GM19351 (cell line): ENCODE measurements at regions not wholly inside any gene's neighbourhood (a gene's known extent, or its start where the extent isn't known, plus 50 kb on each side); places are given as distances from the start of the nearest gene placed in this dataset.
"Not testable (repeated sequence)": the region's sequence is repeated elsewhere in the genome, so short reads cannot be mapped to it uniquely, and the experiment has no call there.

ENCODE experiments used
- ATAC-seq: cut with Tn5 transposase; IDR thresholded peaks from one replicate; pipeline ENCODE4 v1.9.1; 2021; ENCODE audit warnings: mild to moderate bottlenecking, moderate library complexity; ENCODE audit not compliant: unreplicated experiment

DNA sequence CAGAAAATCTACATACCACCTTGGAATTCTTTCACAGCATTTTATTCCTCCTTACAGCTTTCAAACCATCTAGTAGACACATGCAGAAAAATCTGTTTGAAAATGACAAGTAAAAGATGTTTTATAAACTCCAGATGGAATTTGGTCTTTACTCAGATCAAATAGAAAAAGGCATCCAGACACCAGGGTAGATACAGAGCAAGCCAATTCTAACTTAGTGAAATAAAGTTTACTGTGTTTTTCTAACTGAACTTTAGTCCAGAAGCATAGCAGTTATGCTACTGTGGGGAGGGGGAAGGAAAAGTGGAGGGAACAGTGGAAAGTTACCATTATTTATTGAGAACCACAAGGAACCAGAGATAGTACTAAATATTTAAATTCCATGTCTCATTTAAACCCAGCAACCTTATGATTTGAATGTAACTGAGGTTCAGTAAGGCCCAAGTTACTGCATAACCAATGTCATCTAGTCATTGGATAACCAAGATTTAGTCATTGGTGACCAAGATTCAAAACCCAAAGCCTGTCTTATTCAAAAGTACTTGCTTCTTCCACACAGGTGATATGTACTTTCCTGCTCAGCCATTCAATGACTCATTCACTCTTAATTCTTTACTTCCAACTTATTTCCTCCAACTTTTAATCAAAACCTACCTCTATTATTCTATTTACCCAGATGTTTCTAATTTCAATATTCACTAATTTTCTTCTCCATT, 57.7 kb downstream of the RAD51AP2 start:
- no peak for ATAC-seq

DNA sequence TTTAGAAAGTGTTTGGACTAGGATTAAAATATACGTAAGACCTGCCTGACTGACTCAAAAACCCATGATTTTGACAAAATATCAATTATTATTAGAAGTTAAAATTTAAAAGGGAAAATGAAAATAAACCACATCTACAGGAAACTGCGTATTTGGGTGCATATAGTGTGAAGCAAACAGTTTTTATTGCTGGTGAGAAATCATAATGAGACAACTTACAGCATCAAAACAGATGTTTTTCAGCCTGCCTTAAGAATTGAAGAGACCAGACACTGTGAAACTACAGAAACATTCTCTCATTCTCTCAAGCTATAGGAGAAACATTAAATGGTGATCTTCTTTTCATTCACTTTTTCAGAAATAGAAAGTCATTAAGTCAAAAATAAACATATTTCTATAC, 62.9 kb downstream of the RAD51AP2 start:
- no peak for ATAC-seq

DNA sequence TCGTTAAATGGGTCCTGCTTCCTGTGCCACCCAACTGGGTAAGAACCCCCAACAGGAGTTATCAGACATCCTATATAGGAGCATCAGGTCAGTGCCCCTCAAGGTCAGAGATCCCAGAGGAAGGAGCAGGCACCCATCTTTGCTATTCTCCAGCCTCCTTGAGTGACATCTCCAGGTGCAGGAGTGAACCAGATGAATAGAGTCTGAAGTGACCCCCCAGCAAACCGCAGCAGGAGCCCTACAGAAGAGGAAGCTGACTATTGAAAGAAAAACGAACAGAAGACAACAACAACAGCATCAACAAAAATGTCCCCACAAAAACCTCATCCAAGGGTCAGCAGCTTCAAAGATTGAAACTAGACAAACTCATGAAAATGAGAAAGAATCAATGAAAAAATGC, 72.0 kb downstream of the RAD51AP2 start:
- ATAC-seq, result not testable (repeated sequence)

DNA sequence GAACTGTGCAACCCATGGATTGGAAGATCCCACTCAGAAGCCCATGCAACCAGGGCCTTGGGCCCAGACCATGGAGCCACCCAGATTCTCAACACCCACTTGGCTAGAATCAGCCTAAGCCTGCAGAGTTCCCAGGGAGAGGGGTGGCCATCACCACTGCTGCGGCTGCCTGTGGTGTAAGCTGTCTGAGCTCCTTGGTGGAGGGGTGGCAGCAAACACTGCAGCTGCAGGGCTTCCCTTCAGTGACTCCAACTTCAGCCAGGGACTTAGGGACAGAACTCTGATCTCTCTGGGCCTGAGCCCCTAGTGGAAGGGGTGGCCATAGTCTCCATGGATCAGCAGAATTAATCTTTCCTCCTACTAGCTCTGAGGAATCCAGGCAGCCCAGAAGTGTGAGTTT, 72.5 kb downstream of the RAD51AP2 start:
- ATAC-seq, result no peak

DNA sequence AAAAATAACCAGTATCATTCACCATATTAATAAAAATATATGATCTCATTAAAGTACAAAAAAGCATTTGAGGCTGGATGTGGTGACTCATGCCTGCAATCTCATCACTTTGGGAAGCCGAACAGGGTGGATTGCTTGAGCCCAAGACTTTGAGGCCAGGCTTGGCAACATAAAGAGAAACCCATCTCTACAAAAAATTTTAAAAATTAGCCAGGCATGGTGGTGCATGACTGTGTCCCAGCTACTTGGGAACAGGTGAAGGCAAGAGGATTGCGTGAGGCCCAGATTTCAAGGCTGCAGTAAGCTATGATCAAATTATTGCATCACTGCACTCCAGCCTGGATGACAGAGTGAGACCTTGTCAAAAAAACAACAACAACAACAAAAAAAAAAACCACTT, 75.9 kb downstream of the RAD51AP2 start:
- ATAC-seq, result no peak

DNA sequence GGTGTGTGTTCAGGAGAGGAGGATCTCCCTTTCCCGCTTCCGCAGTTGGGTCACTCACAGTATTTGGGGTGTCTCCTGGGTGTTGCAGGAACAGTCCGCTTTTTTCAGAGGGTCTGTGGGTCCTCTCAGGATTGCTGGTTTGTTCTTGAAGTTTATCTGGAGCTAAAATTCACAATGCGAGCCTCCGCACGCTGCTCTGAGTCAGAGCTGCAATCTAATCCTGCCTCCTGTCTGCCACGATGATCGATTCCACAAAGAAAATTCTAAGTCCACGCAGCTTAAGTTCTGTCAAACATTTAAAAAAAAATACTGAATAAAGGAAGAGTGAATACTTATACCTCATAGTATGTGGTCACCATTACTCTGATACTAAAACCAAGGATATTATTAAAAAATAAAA, 76.5 kb downstream of the RAD51AP2 start:
- ATAC-seq, result no peak

DNA sequence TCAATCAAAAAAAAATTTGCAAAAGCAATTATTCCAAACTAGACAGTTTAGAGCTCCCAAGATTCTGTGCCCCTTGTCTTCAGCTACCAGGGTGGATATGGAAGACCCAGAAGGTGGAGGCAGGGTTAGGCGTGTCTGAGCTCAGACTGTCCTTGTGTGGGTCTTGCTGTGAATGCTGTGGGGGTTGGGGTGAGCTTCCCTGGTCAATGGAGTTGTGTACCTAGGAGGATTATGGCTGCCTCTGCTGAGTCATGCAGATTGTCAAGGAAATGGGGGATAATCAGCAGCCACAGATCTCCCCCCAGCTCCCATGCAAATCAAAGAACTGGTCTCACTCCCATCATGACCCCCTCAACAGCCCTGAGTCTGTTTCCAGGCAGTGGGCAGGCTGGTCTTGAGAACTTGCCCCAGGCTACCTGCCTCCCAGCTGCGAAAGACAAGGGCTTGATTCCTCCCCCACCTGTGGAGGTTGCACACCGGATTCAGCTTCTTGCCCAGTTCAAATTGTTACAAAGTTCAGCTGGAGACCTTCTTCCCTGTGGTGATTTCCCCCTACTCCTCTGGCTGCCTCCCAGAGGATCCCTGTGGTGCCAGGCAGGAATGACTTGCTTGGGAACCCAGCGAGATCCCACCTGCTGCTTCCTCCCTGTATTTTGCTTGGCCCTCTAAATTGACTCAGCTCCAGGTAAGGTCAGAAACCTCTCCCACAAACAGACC, 77.0 kb downstream of the RAD51AP2 start:
- no peak for ATAC-seq

DNA sequence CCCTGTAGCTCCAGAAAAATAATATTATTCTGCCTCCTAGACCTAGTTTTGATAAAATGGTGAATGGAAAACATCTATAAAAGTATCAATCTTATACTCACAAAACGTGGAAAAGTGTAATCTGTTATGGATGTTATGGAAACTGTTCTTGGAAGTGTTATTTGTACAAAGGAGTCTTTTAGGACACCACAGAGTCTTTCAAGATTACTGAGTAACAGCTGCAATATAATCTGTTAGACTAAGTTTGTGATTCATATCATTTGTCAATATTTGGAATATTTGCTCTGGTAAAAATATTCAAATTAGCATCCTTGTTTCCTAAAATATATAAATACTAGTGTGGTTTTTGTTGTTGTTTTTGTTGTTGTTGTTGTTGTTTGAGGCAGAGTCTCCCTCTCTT, 87.9 kb downstream of the RAD51AP2 start:
- no peak for ATAC-seq

DNA sequence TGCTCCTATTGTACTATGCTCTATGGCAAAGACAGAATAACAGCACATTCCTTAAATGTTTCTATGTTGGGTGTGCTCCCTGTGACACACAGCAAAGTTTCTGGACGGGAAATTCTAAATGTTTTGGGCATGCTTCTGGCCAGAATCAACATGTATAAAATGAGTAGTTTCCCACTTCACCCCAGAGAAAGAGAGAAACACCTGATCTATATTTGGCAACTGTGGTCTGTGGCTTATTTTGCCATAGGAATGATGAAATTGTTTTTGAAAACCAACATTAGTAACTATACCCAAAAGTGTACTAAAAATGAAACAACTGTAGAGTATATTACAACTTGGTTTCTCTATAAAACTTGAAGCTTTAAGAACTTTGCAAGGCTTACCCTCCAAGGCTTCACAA, 89.1 kb downstream of the RAD51AP2 start:
- ATAC-seq, result no peak

DNA sequence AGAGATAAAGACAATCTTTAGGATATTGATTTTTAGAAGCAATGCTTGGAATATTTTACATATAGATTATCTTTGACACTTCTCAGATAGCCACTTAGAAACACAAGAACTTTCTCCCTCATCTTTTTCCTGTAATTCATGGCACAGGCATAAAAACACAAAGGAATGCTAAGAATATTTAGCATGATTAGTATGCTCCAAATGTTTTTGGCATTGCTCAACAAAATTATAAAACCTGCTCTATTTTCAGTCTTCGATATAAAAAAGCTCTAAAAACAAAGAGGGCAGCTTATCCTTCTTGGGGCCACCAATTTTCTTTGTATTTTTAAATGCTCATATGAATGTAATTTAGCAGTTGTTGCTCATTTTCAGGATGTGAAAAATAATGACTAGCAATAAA, 90.8 kb downstream of the RAD51AP2 start:
- no peak for ATAC-seq

DNA sequence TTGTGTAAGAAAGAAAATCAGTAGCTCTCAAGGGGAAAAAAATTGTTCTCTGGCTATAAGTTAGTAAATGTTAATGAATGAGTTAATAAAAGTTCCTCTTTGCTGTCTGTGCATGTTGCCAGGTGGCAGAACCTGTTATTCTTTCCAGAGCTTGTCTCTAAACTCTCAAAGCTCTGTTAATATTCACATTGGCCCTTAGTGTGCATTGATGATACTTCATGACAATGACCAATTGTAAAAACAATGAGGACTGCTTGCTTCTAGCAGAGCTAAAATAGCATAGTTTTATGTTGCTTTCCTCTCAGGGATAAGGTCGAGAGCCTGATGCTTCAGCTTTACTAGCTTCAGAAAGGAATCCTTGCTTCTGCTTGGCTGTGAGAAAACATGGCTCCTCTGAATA, 91.5 kb downstream of the RAD51AP2 start:
- ATAC-seq, result no peak

DNA sequence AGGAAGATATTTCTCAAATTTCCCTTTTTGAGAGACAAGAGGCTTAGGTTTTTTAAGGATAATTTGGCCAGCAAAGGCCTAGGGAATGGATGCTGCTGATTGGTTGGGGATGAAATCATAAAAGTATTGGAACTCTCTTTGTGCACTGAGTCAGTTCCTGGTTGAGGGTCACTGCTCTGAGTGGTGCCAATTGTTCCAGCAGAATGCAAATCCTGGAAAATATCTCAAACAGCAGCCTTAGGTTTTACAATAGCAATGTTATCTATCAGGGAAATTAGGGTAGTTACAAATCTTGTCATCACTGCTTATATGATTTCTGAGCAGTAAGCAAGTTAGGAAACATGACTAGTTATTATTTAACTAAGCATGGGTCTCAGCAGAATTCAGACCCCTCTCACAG, 96.2 kb downstream of the RAD51AP2 start:
- ATAC-seq, result no peak

DNA sequence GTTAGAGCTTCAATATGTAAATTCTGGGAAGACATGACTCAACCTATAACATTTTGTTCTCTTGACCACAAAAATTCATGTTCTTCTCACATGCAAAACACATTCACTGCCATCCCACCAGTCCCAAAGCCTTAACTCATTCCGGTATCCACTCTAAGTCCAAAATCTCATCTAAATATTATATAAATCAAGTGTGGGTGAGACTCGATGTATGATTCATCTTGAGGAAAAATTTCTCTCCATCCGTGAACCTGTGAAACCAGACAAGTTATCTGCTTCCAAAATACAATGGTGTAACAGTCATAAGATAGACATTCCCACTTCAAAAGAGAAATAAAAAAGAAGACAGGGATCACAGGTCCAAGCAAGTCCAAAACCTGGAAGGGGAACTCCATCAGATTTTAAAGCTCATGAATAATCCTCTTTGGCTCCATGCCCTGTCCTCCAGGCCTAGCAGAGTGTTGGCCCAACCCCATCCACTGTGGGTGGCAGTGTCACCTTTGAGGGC, 101.3 kb downstream of the RAD51AP2 start:
- no peak for ATAC-seq

DNA sequence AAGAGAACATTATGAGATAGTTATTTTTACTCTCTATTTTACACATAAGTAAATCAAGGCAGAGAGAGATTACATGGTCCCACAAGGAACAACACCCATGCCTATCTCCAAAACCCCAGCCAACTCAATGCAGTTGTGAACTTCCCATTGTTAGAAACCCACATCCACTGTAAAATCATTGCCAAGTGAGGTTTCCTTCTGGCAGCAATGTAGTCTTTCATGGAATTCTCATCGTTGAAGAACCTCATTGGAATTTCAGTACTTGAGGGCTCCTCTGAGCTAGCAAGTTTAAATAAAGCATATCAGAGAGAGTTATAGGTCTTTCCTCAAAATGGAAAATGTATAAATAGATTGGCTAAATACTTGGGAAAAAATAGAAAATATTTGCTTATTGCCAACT, 105.2 kb downstream of the RAD51AP2 start:
- no peak for ATAC-seq

DNA sequence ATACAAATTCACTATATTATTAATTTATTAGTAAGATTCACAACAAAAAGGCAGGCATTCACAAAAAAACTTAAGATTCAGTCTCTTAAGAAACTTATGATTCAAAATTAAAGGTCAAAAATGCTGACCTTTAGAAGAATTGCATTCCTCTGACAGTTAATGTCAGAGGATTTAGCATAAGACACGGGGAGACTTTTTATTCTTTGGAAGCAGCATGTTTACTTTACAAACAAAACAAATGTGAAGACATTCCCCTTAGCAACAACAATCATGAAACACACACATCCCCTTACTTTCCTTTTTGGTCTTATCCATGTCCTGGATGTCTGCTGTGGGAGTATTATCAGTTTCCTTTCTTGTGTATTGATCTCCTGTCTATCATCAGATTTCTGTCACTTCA, 117.1 kb downstream of the RAD51AP2 start:
- ATAC-seq, result no peak

DNA sequence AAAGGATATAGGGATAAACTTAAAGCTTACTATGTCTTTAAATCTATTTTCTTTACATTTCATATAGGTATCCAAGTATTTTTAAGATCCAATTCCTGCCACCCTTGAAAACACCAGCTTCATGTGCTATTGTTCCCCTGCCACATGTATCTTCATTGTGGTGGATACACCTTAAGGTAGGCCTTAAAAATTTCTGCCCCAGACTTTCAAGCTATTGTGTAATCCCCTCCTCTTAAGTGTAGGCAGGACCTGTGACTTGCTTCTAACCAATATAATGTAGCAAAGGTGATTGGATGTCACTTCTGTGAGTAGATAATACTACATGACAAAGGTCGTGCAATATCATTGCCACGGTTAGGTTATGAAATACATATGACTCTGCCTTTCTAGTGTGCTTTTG, 119.5 kb downstream of the RAD51AP2 start:
- no peak for ATAC-seq

DNA sequence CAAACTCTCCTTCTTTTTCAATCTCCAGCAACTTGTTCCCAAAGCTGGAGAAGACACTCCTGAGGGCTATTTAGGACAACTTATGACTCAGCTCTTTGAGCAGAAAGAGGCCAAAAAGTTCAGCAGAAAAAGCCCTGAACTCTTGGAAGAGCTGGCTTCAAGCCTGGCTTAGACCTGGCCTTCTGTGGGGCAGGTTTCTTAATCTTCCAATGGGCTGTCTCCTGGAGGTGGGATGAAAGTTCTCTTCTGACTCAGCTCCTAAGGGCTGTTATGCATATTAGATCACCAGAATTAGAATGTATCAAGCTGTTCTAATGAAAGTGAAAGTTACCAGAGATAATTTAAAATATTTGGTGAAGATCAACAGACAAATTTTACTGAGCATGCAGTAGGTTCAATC, 129.4 kb downstream of the RAD51AP2 start:
- no peak for ATAC-seq

DNA sequence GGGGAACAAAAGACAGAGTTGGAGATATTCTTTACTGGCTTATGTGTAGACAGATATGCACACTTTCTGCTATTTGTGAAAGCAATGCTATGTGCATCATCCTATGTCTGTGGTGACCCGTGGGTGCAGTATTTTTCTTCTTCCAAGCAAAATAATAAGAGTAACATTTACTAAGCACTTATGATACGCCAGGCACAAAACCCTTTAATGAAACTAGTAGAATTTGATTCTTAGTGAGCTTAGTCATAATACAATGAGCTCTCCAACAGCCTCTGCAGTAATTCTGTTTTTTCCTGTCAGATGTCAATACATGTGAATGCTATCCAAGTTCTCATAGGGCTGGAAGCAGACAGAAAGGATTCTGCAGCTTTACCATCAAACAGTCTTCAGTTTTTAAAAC, 130.6 kb downstream of the RAD51AP2 start:
- ATAC-seq, result no peak

DNA sequence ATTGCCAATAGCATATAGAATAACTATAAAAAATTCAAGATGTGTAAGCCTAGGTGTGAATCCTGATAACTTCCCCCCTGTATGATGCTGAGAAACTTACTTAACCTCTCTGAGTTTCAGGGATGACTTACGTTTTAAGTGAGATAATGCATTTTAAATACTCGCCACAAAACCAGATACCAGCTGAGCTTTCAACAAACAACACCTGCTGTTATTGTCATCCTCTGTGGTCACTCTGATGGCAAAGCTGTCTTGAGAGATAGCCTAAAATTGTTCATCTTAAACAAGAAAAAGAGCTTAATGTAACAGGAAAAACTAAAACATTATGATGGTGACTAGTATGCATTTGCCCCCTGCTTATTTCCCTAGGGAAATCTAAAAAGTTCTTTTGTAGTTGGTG, 131.5 kb downstream of the RAD51AP2 start:
- no peak for ATAC-seq

DNA sequence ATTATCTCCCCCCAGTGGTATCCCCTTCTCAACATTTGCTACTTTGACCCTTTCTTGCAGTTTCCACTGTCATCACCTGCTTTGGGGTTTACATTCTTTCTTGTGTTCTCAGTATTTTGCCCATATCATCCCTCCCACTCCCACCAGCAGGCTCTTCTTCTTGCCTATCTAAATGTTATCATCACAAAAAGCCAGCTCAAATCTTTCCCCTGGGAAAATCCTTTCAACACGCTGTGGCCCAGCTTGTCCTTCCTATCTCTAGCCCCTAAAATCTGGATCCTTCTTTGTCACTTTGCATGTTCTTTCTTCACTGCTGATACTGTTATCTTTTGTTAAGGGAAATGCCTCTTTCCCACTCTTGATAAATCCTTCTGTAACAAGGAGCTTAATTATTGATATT, 138.2 kb downstream of the RAD51AP2 start:
- no peak for ATAC-seq

DNA sequence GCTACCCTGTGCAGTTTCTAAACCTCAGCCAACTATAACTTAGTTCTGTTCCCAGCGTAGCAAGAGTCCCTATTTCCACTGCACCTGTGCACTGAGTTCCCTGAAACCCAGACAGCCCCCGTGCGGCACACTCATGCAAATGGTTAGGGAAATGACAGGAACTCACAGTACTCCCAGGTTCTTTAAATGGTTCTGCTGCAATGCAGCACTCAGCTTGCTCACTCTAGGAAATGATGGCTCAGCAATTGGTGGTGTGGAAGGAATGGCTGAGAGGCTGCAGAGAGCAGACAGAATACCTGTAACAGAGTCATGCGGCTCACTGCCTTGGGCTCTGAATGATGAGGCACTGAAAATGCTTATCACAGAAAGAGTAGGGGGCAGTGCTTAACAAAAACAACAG, 143.0 kb downstream of the RAD51AP2 start:
- ATAC-seq, result no peak

DNA sequence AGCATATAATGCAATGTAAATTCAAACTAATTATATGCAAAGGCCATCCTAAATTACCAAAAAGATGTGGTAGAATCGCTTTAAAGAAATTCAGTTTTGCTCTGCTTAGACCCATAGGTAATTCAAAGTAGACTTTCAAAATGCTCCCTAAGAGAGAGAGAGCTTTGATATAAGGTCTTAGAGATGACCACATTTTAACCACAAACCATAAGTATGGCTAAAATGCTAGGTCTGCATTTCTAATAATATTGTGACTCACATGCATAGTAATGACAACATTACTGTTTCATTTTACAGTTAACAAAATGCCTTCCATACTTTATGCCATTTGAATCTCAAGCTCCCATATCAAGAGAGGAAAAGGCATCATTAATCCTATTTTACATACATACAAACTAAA, 144.5 kb downstream of the RAD51AP2 start:
- no peak for ATAC-seq

DNA sequence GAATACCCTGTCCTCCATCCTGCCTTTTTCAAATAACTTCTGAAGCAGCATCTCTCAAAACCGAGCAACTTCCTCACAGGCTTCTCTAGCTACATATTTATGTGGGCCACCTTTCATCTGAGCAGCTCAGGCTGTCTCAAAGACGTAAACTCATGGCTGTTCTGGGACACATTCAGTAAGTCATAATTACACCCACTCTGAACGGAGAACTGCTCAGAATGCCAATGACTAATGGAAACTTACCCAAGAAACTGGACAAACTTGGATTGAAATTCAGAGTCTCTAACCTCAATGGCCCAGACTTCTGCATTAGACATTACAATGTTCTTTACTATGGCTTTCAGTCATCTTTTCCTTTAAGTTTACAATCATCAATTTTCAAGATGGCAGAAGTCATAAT, 145.2 kb downstream of the RAD51AP2 start:
- no peak for ATAC-seq
